T-cell (primary cell): ENCODE measurements at regions not wholly inside any gene's neighbourhood (a gene's known extent, or its start where the extent isn't known, plus 50 kb on each side); places are given as distances from the start of the nearest gene placed in this dataset.

ENCODE experiments used
- ATAC-seq, 4 experiments: fragments of 200-7000 bp in 3 of 4; fragments of 150-1000 bp in 1 of 4; cut with Tn5 transposase; replicated peaks in 1 of 4; 1 replicate in 3 of 4; 2 replicates in 1 of 4; pipeline ENCODE4 v1.10.0; 2021; ENCODE audit warnings: moderate library complexity in 3 of 4, mild to moderate bottlenecking in 2 of 4, moderate number of reproducible peaks in 1 of 4
- CTCF ChIA-PET, 2 donors: fragments of 300-600 bp; sonication (Branson Sonifier 250); formaldehyde crosslinking; loops; one replicate each; lab custom pipeline; 2022; ENCODE audit warnings: antibody characterized with exemption in 2 of 2; lab: Charles Lee
- POLR2A ChIA-PET, 2 donors: fragments of 300-600 bp; sonication (Branson Sonifier 250); formaldehyde crosslinking; loops; one replicate each; lab custom pipeline; 2022; ENCODE audit warnings: antibody characterized with exemption in 2 of 2; lab: Charles Lee
- DNase-seq, 35 experiments: peaks; one replicate each; pipeline versions ENCODE4 v3.0.0 to v3.0.0-alpha.2; 2013 to 2023
- H3K27ac ChIP-seq: one replicate; pipeline ENCODE4 v1.5.1; 2013; ENCODE audit warnings: low read length
- H3K27me3 ChIP-seq, 2 experiments: replicated peaks in 1 of 2; 1 replicate in 1 of 2; 2 replicates in 1 of 2; pipeline versions ENCODE4 v1.6.1 to v1.7.0; 2013; ENCODE audit warnings: low read length in 1 of 2, mixed read lengths in 1 of 2; ENCODE audit not compliant: control insufficient read depth in 2 of 2, insufficient read depth in 2 of 2; ENCODE audit errors: extremely low read depth in 1 of 2
- H3K36me3 ChIP-seq, 2 donors: 1 replicate in 1 of 2; 2 replicates in 1 of 2; pipeline versions ENCODE4 v1.6.1 to v1.7.0; 2013; ENCODE audit warnings: low read length in 1 of 2; ENCODE audit not compliant: control insufficient read depth in 2 of 2, insufficient read depth in 1 of 2; ENCODE audit errors: extremely low read depth in 1 of 2
- H3K4me1 ChIP-seq, 2 experiments: 1 replicate in 1 of 2; 2 replicates in 1 of 2; pipeline versions ENCODE4 v1.6.1 to v1.7.0; 2013; ENCODE audit warnings: low read length in 2 of 2, mixed read lengths in 1 of 2; ENCODE audit not compliant: insufficient read depth in 2 of 2, control insufficient read depth in 1 of 2; ENCODE audit errors: extremely low read depth in 1 of 2
- H3K4me3 ChIP-seq, 2 donors: 1 replicate in 1 of 2; 2 replicates in 1 of 2; pipeline versions ENCODE4 v1.5.1 to v1.7.0; 2013; ENCODE audit warnings: mild to moderate bottlenecking in 2 of 2, low read length in 1 of 2, moderate library complexity in 1 of 2; ENCODE audit not compliant: control insufficient read depth in 1 of 2; ENCODE audit errors: extremely low read depth in 1 of 2
- H3K9me3 ChIP-seq: 2 replicates; pipeline ENCODE4 v1.7.0; 2013
- H3K27ac Mint-ChIP-seq, 2 donors: one replicate each; pipeline ENCODE4 v1.8.0; 2020 to 2021; ENCODE audit warnings: mild to moderate bottlenecking in 2 of 2, mixed read lengths in 2 of 2
- H3K27me3 Mint-ChIP-seq, 2 donors: one replicate each; pipeline ENCODE4 v1.8.0; 2021 to 2022; ENCODE audit warnings: mixed read lengths in 2 of 2
- H3K36me3 Mint-ChIP-seq: one replicate; pipeline ENCODE4 v1.8.0; 2021; ENCODE audit warnings: mixed read lengths
- H3K4me1 Mint-ChIP-seq, 3 donors: one replicate each; pipeline ENCODE4 v1.8.0; 2020 to 2022; ENCODE audit warnings: mixed read lengths in 3 of 3, mild to moderate bottlenecking in 1 of 3
- H3K4me3 Mint-ChIP-seq, 3 donors: one replicate each; pipeline ENCODE4 v1.8.0; 2020 to 2022; ENCODE audit warnings: mild to moderate bottlenecking in 3 of 3, mixed read lengths in 3 of 3, moderate library complexity in 3 of 3
- H3K9me3 Mint-ChIP-seq, 3 donors: one replicate each; pipeline ENCODE4 v1.8.0; 2020 to 2022; ENCODE audit warnings: mixed read lengths in 3 of 3
- WGBS: methylation state at CpG from one replicate; pipeline ENCODE4 v1.1.5; 2013; ENCODE audit warnings: missing lambda C conversion rate; ENCODE audit not compliant: insufficient coverage; 5-methylcytosine and 5-hydroxymethylcytosine counted together

GRCh38 chr2:59744436-59744835 is 809.0 kb downstream of the BCL11A start:
- ChIA-PET POLR2A (no interaction called here), CTCF (no interaction called here)
- Mint-ChIP-seq H3K36me3 (no peaks in the 10 kb centered on the region), H3K4me1 (no peaks in the 10 kb centered on the region), H3K27me3 (no peaks in the 10 kb centered on the region), H3K4me3 (no peak overlapping the region), H3K27ac (no peak overlapping the region), H3K9me3 (no peaks in the 10 kb centered on the region)
- no peaks in the 10 kb centered on the region for H3K36me3 ChIP-seq
- H3K4me1 ChIP-seq: no peaks in the 10 kb centered on the region
- H3K9me3 ChIP-seq: no peaks in the 10 kb centered on the region
- H3K27me3 ChIP-seq: no peaks in the 10 kb centered on the region
- H3K4me3 ChIP-seq: no peak overlapping the region
- H3K27ac ChIP-seq: no peak overlapping the region
- ATAC-seq: no peak
- DNase-seq: no peak
- no CpG with 5 or more reads among the region's 1 CpG for WGBS

GRCh38 chr2:59741840-59742239 is 811.6 kb downstream of the BCL11A start:
- H3K4me1 Mint-ChIP-seq: no peaks in the 10 kb centered on the region
- no peaks in the 10 kb centered on the region for H3K9me3 Mint-ChIP-seq
- no peaks in the 10 kb centered on the region for H3K36me3 ChIP-seq
- H3K36me3 Mint-ChIP-seq: no peaks in the 10 kb centered on the region
- no peaks in the 10 kb centered on the region for H3K27me3 ChIP-seq
- H3K27ac ChIP-seq: no peak overlapping the region
- no peak for ATAC-seq
- no peaks in the 10 kb centered on the region for H3K27me3 Mint-ChIP-seq
- 72% methylated on average over 2 of the region's 3 CpGs for WGBS
- POLR2A ChIA-PET: no interaction called here
- H3K27ac Mint-ChIP-seq: no peak overlapping the region
- H3K4me3 Mint-ChIP-seq: no peak overlapping the region
- no peak for DNase-seq
- CTCF ChIA-PET: no interaction called here
- no peaks in the 10 kb centered on the region for H3K4me1 ChIP-seq
- no peak overlapping the region for H3K4me3 ChIP-seq
- no peaks in the 10 kb centered on the region for H3K9me3 ChIP-seq

- ChIA-PET POLR2A (no interaction called here), CTCF (no interaction called here)
- no peak overlapping the region for H3K4me3 ChIP-seq
- H3K4me1 ChIP-seq: no peaks in the 10 kb centered on the region
- no peaks in the 10 kb centered on the region for H3K9me3 ChIP-seq
- no peaks in the 10 kb centered on the region for H3K36me3 ChIP-seq
- ATAC-seq (no peak), DNase-seq (no peak)
- H3K36me3 Mint-ChIP-seq: no peaks in the 10 kb centered on the region
- no peak overlapping the region for H3K27ac Mint-ChIP-seq
- WGBS: no CpG with 5 or more reads among the region's 4 CpGs
- H3K4me1 Mint-ChIP-seq: no peaks in the 10 kb centered on the region
- no peaks in the 10 kb centered on the region for H3K27me3 ChIP-seq
- no peak overlapping the region for H3K27ac ChIP-seq
- no peaks in the 10 kb centered on the region for H3K27me3 Mint-ChIP-seq
- H3K4me3 Mint-ChIP-seq: no peak overlapping the region
- no peaks in the 10 kb centered on the region for H3K9me3 Mint-ChIP-seq
Observed at GRCh38 chr2:59739166-59739565, 814.3 kb downstream of the BCL11A start.

- H3K9me3 ChIP-seq: no peaks in the 10 kb centered on the region
- POLR2A ChIA-PET: no interaction called here
- CTCF ChIA-PET: no interaction called here
- H3K4me1 Mint-ChIP-seq: no peaks in the 10 kb centered on the region
- H3K27me3 Mint-ChIP-seq: no peaks in the 10 kb centered on the region
- no peak overlapping the region for H3K4me3 Mint-ChIP-seq
- no peaks in the 10 kb centered on the region for H3K27me3 ChIP-seq
- H3K9me3 Mint-ChIP-seq: no peaks in the 10 kb centered on the region
- H3K4me3 ChIP-seq: no peak overlapping the region
- H3K36me3 ChIP-seq: no peaks in the 10 kb centered on the region
- no peaks in the 10 kb centered on the region for H3K4me1 ChIP-seq
- no peak for DNase-seq
- H3K27ac ChIP-seq: no peak overlapping the region
- H3K27ac Mint-ChIP-seq: no peak overlapping the region
- H3K36me3 Mint-ChIP-seq: no peaks in the 10 kb centered on the region
- no peak for ATAC-seq
Observed at GRCh38 chr2:59737299-59737698, 816.2 kb downstream of the BCL11A start.

- Mint-ChIP-seq H3K36me3 (no peaks in the 10 kb centered on the region), H3K4me1 (no peaks in the 10 kb centered on the region), H3K27ac (no peak overlapping the region), H3K27me3 (no peaks in the 10 kb centered on the region), H3K9me3 (no peaks in the 10 kb centered on the region), H3K4me3 (no peak overlapping the region)
- no peaks in the 10 kb centered on the region for H3K9me3 ChIP-seq
- CTCF ChIA-PET: no interaction called here
- H3K27ac ChIP-seq: no peak overlapping the region
- H3K27me3 ChIP-seq: no peaks in the 10 kb centered on the region
- no peak for DNase-seq
- no peak overlapping the region for H3K4me3 ChIP-seq
- no peaks in the 10 kb centered on the region for H3K36me3 ChIP-seq
- no CpG with 5 or more reads among the region's 4 CpGs for WGBS
- ATAC-seq: no peak
- no peaks in the 10 kb centered on the region for H3K4me1 ChIP-seq
- POLR2A ChIA-PET: no interaction called here
Observed at GRCh38 chr2:59734743-59735142, 818.7 kb downstream of the BCL11A start.

GRCh38 chr2:59733970-59734369 is 819.5 kb downstream of the BCL11A start:
- Mint-ChIP-seq H3K27ac (no peak overlapping the region), H3K4me3 (no peak overlapping the region)
- WGBS: no CpG with 5 or more reads among the region's 3 CpGs

GRCh38 chr2:59733567-59733930 is 819.9 kb downstream of the BCL11A start:
- no peak overlapping the region for H3K27ac ChIP-seq
- POLR2A ChIA-PET: no interaction called here
- H3K36me3 ChIP-seq: no peaks in the 10 kb centered on the region
- Mint-ChIP-seq H3K4me1 (no peaks in the 10 kb centered on the region), H3K9me3 (no peaks in the 10 kb centered on the region), H3K4me3 (no peak overlapping the region), H3K27me3 (no peaks in the 10 kb centered on the region), H3K36me3 (no peaks in the 10 kb centered on the region), H3K27ac (no peak overlapping the region)
- H3K27me3 ChIP-seq: no peaks in the 10 kb centered on the region
- ATAC-seq (no peak), DNase-seq (no peak)
- 100% methylated on average over 1 of the region's 2 CpGs for WGBS
- no peaks in the 10 kb centered on the region for H3K9me3 ChIP-seq
- H3K4me1 ChIP-seq: no peaks in the 10 kb centered on the region
- H3K4me3 ChIP-seq: no peak overlapping the region
- CTCF ChIA-PET: no interaction called here

More at GRCh38 chr2:59733970-59734369, 819.5 kb downstream of the BCL11A start:
- H3K4me1 Mint-ChIP-seq: no peaks in the 10 kb centered on the region
- H3K9me3 ChIP-seq: no peaks in the 10 kb centered on the region
- ChIA-PET POLR2A (no interaction called here), CTCF (no interaction called here)
- no peaks in the 10 kb centered on the region for H3K9me3 Mint-ChIP-seq
- no peaks in the 10 kb centered on the region for H3K36me3 Mint-ChIP-seq
- no peak overlapping the region for H3K4me3 ChIP-seq
- no peaks in the 10 kb centered on the region for H3K27me3 Mint-ChIP-seq
- DNase-seq (no peak), ATAC-seq (no peak)
- H3K4me1 ChIP-seq: no peaks in the 10 kb centered on the region
- no peaks in the 10 kb centered on the region for H3K36me3 ChIP-seq
- no peaks in the 10 kb centered on the region for H3K27me3 ChIP-seq
- H3K27ac ChIP-seq: no peak overlapping the region
